OCI-LY3 (cell line): ENCODE measurements at regions not wholly inside any gene's neighbourhood (a gene's known extent, or its start where the extent isn't known, plus 50 kb on each side); places are given as distances from the start of the nearest gene placed in this dataset.

Experiments
- H2AFZ ChIP-seq: fragments of 200-600, 300-600 bp; shearing (Covaris generic); 2 replicates; pipeline ENCODE4 v1.6.0; 2014; ENCODE audit warnings: antibody characterized with exemption, low read depth, low read length
- H3K27ac ChIP-seq: fragments of 200-600, 300-600 bp; sonication (generic); 2 replicates; pipeline ENCODE4 v1.5.1; 2014; ENCODE audit warnings: mild to moderate bottlenecking, low read length, moderate library complexity, mixed read lengths
- H3K27me3 ChIP-seq: fragments of 200-600, 300-600 bp; sonication (generic); 2 replicates; pipeline ENCODE4 v1.6.1; 2014; ENCODE audit warnings: low read depth, low read length, mixed read lengths
- H3K36me3 ChIP-seq: fragments of 200-600, 300-600 bp; sonication (generic); replicated peaks from 2 replicates; pipeline ENCODE3; 2014; ENCODE audit warnings: low read depth, low read length, mixed read lengths
- H3K4me1 ChIP-seq: fragments of 300-600, 200-600 bp; sonication (generic); 2 replicates; pipeline ENCODE4 v1.6.1; 2014; ENCODE audit warnings: low read length, mixed read lengths
- H3K4me2 ChIP-seq: fragments of 200-600, 300-600 bp; sonication (generic); 2 replicates; pipeline ENCODE4 v1.6.1; 2014; ENCODE audit warnings: low read length, mixed read lengths
- H3K4me3 ChIP-seq: fragments of 300-600, 200-600 bp; sonication (generic); 2 replicates; pipeline ENCODE4 v1.5.1; 2014; ENCODE audit warnings: antibody characterized with exemption, mild to moderate bottlenecking, low read length, moderate library complexity
- H3K79me2 ChIP-seq: fragments of 300-600, 200-600 bp; shearing (Covaris generic); 2 replicates; pipeline ENCODE4 v1.6.1; 2014; ENCODE audit warnings: mild to moderate bottlenecking, low read length, mixed read lengths
- H3K9ac ChIP-seq: fragments of 300-600, 200-600 bp; shearing (Covaris generic); 2 replicates; pipeline ENCODE4 v1.6.0; 2014; ENCODE audit warnings: mild to moderate bottlenecking, low read length, moderate library complexity
- H3K9me3 ChIP-seq: fragments of 200-600, 300-600 bp; shearing (Covaris generic); 2 replicates; pipeline ENCODE4 v1.6.1; 2014; ENCODE audit warnings: low read length, mixed read lengths; ENCODE audit not compliant: insufficient read depth
- H4K20me1 ChIP-seq: fragments of 200-600, 300-600 bp; sonication (generic); 2 replicates; pipeline ENCODE4 v1.6.1; 2016; ENCODE audit warnings: low read length, mixed read lengths; ENCODE audit not compliant: insufficient read depth
- EZH2phosphoT487 ChIP-seq: fragments of 200-600 bp; shearing (Covaris generic); IDR thresholded peaks from 2 replicates; pipeline ENCODE4 v1.6.1; 2018; ENCODE audit warnings: antibody characterized with exemption, mixed run types, low read depth
- TF ChIP-seq, protein P1 (sequence below): fragments of 200-600, 300-600 bp; sonication (generic); IDR thresholded peaks from 2 replicates; pipeline ENCODE4 v1.5.1; 2014; ENCODE audit warnings: antibody characterized with exemption, low read length, low read depth

DNA sequence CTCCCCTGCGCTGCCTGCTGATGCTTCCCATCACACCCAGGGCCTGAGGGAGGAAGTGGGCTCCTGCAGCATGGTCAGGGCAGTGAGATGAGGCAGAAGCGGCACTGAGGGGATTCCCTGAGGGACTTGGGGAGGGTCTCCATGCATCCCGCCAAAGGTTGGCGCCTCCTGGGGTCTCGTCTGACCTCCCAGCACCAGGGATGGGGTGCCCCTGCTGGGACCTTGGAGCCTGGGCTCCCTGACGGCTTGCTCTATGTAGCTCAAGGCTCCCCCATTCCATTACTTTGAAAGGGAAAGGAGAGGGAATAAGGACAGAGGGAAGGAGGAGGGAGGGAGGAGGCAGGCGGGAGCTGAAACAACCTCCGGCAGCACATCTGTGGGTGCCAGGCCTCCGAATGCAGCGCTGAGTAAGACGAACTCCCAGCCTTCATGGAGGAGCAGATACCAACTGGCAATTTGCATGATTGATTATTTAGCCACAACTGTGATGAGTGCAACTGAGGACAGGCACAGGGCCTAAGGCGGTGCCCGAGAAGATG is 259.3 kb downstream of the ERMARD start:
- Histone ChIP-seq H2AFZ (no peak overlapping the region), H4K20me1 (no peaks in the 10 kb centered on the region), H3K4me2 (no peak overlapping the region), H3K27me3 (no peaks in the 10 kb centered on the region), H3K9me3 (no peaks in the 10 kb centered on the region), H3K4me1 (no peaks in the 10 kb centered on the region), H3K79me2 (no peaks in the 10 kb centered on the region), H3K36me3 (no peaks in the 10 kb centered on the region), H3K4me3 (no peak overlapping the region), H3K27ac (no peak overlapping the region), H3K9ac (no peak overlapping the region)
- TF ChIP-seq, protein P1, sequence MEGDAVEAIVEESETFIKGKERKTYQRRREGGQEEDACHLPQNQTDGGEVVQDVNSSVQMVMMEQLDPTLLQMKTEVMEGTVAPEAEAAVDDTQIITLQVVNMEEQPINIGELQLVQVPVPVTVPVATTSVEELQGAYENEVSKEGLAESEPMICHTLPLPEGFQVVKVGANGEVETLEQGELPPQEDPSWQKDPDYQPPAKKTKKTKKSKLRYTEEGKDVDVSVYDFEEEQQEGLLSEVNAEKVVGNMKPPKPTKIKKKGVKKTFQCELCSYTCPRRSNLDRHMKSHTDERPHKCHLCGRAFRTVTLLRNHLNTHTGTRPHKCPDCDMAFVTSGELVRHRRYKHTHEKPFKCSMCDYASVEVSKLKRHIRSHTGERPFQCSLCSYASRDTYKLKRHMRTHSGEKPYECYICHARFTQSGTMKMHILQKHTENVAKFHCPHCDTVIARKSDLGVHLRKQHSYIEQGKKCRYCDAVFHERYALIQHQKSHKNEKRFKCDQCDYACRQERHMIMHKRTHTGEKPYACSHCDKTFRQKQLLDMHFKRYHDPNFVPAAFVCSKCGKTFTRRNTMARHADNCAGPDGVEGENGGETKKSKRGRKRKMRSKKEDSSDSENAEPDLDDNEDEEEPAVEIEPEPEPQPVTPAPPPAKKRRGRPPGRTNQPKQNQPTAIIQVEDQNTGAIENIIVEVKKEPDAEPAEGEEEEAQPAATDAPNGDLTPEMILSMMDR = no peak
- TF ChIP-seq EZH2phosphoT487 = no peak

DNA sequence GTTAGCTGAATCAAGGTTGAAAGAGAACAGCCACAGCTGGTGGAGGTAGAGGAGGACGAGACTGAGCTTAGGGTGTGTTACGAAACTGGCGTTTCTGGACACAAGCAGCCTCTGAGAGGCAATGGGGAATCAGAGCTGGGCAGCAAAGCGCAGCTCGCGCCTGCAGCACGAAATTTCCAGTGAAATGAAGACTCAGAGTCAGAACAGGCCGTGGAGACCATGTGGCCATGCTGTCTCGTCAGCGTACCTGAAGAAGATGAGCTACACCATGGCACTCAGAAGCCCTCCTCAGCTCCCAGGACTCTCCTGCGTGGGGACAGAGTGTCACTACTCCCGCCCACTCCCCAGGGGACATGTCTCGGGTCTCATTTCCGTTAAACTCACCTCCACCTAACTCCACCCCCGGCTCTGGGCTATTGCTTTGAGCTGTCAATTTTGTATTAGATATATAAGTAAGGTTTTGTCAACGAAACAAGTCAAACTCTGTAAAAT is 256.9 kb downstream of the ERMARD start:
- H2AFZ ChIP-seq = no peak overlapping the region

DNA sequence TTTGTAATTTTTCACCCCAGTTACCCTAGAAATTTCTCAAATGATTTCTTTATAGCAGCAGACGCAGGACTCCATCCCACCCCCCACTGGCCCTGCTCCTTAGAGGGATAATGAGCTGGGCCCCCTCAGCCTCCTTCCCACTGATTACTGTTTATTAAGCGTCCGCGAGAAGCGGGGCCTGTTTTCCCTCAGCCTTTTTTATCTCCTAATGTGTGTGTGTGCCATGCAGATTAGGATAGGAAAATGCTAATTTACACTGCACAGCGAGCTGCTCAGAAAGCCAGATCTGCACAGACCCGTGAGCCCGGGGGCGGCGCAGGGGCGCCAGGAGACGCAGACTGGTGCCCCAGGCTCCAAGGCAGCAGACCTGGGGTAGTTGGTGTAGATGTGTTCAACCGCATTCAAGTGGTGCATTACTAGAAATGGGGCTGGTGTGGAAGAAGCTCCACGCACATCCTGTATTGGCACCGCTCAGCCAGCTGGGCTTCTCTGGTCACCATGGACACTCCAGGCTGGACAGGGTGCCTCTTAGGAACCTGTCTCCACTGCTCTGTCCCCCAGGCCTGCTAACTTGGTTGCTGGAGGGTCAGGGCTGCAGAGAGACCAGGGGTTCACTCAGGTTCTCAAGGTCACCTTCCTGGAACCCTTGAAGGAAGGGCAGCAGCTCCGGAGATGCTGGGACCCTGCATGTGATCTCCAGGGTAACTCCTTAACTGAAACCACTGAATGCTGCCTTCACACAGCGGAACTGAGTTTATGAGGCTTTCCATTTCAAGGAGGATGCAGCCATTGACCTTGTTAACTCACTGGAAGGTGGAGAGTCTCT is 256.3 kb downstream of the ERMARD start:
- Histone ChIP-seq H2AFZ (no peak overlapping the region), H3K4me2 (no peak overlapping the region), H3K79me2 (no peaks in the 10 kb centered on the region), H3K27ac (no peak overlapping the region), H3K27me3 (no peaks in the 10 kb centered on the region), H3K4me3 (no peak overlapping the region), H3K36me3 (no peaks in the 10 kb centered on the region), H3K9me3 (no peaks in the 10 kb centered on the region), H4K20me1 (no peaks in the 10 kb centered on the region), H3K9ac (no peak overlapping the region), H3K4me1 (no peaks in the 10 kb centered on the region)
- TF ChIP-seq, protein P1 = no peak
- TF ChIP-seq EZH2phosphoT487 = no peak

More for the DNA sequence above, 256.9 kb downstream of the ERMARD start:
- Histone ChIP-seq H3K79me2 (no peaks in the 10 kb centered on the region), H3K9ac (no peak overlapping the region), H3K27me3 (no peaks in the 10 kb centered on the region), H3K27ac (no peak overlapping the region), H3K36me3 (no peaks in the 10 kb centered on the region), H3K4me1 (no peaks in the 10 kb centered on the region), H3K4me2 (no peak overlapping the region), H3K4me3 (no peak overlapping the region), H3K9me3 (no peaks in the 10 kb centered on the region), H4K20me1 (no peaks in the 10 kb centered on the region)
- no peak for TF ChIP-seq EZH2phosphoT487
- TF ChIP-seq, protein P1 = no peak

DNA sequence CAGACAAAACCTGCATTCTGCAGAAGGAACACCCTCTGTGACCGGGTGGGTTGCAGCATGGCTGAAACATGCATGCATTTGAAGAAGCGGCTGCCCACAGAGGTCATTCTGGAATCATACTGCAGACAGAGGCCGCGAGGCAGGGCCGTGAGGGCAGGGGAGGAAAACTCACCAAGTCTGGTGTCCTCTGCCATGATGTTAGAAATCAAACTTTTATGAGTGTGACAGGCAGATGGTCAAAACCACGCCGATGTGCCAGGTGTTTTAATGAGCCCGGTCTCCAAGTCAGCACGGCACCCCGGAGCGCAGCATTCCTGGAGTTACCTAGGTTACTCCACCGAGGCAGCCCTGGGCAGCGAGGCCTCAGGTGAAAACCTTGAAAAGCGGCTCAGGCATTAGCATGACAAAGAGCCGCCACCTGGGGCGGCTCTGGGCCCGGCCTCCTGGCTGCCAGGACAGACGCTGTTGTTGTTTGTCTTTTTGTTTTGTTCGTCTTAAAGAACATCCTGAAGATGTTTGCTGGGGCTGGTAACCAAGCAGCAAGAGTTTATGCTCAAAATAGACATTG is 255.6 kb downstream of the ERMARD start:
- no peaks in the 10 kb centered on the region for H3K9me3 ChIP-seq
- no peaks in the 10 kb centered on the region for H3K27me3 ChIP-seq
- H3K4me3 ChIP-seq = no peak overlapping the region
- no peak overlapping the region for H3K4me2 ChIP-seq
- H3K4me1 ChIP-seq = no peaks in the 10 kb centered on the region
- H3K27ac ChIP-seq = no peak overlapping the region
- no peak overlapping the region for H3K9ac ChIP-seq
- TF ChIP-seq, protein P1 = no peak
- no peak for TF ChIP-seq EZH2phosphoT487
- H3K79me2 ChIP-seq = no peaks in the 10 kb centered on the region
- no peak overlapping the region for H2AFZ ChIP-seq
- no peaks in the 10 kb centered on the region for H3K36me3 ChIP-seq
- H4K20me1 ChIP-seq = no peaks in the 10 kb centered on the region
